GM13976 (cell line): ENCODE measurements at regions not wholly inside any gene's neighbourhood (a gene's known extent, or its start where the extent isn't known, plus 50 kb on each side); places are given as distances from the start of the nearest gene placed in this dataset.

Experiments
- DNase-seq: peaks from one replicate; pipeline ENCODE4 v3.0.0; 2012; ENCODE audit warnings: low spot score
- in situ Hi-C: fragments of 300-500 bp; cut with MboI; formaldehyde crosslinking; loops from one replicate; pipeline ENCODE4 v1.12.0; 2022; ENCODE audit warnings: low sequenced_read_pairs, mixed read lengths, inconsistent platforms; ENCODE audit not compliant: unreplicated experiment
- TF ChIP-seq, protein P1 (sequence below): IDR thresholded peaks from 2 replicates; pipeline ENCODE4 v1.5.1; 2012; ENCODE audit warnings: borderline replicate concordance, mild to moderate bottlenecking; ENCODE audit not compliant: insufficient read depth; ENCODE audit errors: extremely low read depth, missing control alignments, control extremely low read depth

DNA sequence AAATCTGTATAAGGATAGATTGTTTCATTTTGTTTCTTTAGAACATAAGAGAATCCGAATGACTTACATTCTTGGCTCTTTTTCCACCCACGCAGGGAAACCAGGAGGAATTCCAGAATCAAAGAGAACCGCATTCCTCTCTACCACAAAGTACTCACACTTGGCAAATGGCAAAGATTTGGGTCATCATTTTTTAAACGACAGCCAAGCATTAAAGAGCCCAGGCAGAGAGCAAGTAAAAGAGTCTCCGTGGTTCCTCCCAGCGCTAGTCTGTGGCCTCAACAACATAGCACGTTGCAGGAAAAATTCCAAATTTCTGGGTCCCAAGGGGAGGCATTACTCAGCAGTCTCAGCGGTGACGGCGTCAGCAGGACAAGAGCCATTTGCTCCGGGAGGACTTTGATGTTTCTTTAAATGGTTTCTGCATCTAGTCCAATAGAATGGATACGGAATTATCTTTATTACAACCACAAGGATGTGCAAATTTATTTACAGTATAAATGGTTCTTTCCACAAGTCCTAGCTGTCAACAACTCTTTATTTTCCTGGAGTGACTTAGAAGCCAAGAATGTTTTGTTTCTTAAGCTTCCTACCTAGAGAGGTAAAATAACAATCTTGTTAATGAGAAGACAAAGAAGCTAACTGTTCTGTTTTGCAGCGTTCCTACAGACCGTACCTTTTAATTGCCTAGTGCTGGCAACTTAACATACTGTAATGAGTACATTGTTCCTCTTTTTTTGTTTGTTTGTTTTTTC is 232.5 kb downstream of the SKIDA1 start:
- TF ChIP-seq, protein P1, sequence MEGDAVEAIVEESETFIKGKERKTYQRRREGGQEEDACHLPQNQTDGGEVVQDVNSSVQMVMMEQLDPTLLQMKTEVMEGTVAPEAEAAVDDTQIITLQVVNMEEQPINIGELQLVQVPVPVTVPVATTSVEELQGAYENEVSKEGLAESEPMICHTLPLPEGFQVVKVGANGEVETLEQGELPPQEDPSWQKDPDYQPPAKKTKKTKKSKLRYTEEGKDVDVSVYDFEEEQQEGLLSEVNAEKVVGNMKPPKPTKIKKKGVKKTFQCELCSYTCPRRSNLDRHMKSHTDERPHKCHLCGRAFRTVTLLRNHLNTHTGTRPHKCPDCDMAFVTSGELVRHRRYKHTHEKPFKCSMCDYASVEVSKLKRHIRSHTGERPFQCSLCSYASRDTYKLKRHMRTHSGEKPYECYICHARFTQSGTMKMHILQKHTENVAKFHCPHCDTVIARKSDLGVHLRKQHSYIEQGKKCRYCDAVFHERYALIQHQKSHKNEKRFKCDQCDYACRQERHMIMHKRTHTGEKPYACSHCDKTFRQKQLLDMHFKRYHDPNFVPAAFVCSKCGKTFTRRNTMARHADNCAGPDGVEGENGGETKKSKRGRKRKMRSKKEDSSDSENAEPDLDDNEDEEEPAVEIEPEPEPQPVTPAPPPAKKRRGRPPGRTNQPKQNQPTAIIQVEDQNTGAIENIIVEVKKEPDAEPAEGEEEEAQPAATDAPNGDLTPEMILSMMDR, result no peak
- in situ Hi-C loops, result loop anchor here (25.0 kb wide), 2 partner anchors 444 to 644 kb away; no protein-coding TSS in a partner anchor
- DNase-seq, result no peak

- TF ChIP-seq, protein P1, result no peak
- DNase-seq, result no peak
- in situ Hi-C loops, result loop anchor here (25.0 kb wide), 2 partner anchors 447 to 647 kb away; no protein-coding TSS in a partner anchor
These were observed 234.9 kb downstream of the SKIDA1 start for GRCh38 chr10:21290499-21291160.

DNA sequence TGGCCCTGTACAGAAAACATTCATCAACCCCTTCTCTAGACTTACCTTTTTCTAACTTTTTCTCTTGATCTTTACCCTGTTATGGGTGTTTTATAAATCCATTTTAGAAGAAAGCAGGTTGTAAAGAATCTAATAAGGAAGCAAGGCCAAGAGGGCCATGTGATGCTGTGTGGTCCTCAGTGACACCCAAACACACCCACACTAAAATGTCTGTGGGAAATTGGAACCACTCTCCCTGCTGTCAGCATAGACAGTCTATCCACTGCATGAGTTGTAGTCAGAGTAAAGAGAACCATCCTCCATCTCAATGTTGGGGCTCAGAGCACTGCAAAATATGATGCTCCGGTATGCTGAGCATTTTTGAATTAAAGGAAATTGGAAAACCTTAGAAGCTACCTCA is 235.5 kb downstream of the SKIDA1 start:
- in situ Hi-C loops, result loop anchor here (25.0 kb wide), 2 partner anchors 447 to 647 kb away; no protein-coding TSS in a partner anchor
- TF ChIP-seq, protein P1, result no peak
- no peak for DNase-seq

- in situ Hi-C loops, result loop anchor here (25.0 kb wide), 2 partner anchors 448 to 648 kb away; no protein-coding TSS in a partner anchor
- DNase-seq, result no peak
- TF ChIP-seq, protein P1, result no peak
These were observed 236.2 kb downstream of the SKIDA1 start for GRCh38 chr10:21289271-21289670.

DNA sequence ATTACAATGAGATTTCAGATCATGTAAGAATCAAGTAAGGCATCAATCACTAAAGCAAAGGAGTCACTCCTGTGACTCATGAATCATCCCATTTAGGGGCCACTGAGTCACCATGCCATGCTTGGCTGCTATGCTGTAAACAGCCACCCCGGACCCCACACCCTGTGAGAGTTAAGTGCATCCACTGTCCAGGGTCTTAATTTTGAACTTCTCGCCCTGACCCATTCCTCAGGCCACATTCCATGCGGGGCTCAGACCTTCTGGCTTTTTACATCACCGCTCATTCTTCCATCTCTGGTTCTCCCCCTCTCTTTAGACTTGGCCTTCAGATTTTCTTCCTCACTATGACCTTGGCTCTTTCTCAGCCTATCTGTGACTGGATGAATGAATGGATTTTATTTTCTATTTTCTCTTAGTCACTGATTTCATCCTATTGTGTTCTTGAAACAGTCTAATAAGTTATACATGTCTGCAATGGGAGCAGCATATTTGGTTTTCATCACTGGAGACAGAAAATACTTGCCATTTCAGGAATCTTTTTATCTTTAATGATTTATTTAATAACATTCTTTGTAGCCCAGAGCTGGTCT is 239.6 kb downstream of the SKIDA1 start:
- in situ Hi-C loops, result loop anchor here (25.0 kb wide), 2 partner anchors 451 to 651 kb away; no protein-coding TSS in a partner anchor
- DNase-seq, result no peak

DNA sequence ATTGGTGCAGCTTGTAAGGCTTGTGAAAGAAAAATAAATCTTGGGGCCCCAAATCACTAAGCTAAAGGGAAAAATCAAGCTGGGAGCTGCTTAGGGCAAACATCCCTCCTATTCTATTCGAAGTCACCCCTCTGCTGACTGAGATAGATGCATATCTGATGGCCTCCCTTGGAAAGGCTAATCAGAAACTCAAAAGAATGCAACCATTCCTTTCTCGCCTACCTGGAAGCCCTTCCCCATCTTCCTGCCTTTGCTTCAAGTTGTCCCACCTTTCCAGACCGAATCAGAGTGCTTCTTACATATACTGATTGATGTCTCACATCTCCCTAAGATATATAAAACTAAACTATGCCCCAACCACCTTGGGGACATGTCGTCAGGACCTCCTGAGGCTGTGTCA is 240.3 kb downstream of the SKIDA1 start:
- TF ChIP-seq, protein P1, result no peak
- in situ Hi-C loops, result loop anchor here (25.0 kb wide), 2 partner anchors 452 to 652 kb away; no protein-coding TSS in a partner anchor
- DNase-seq, result no peak

More for the DNA sequence above, 239.6 kb downstream of the SKIDA1 start:
- TF ChIP-seq, protein P1, result no peak
